DOHH2 (cell line): ENCODE measurements at regions not wholly inside any gene's neighbourhood (a gene's known extent, or its start where the extent isn't known, plus 50 kb on each side); places are given as distances from the start of the nearest gene placed in this dataset.
"Not testable (repeated sequence)": the region's sequence is repeated elsewhere in the genome, so short reads cannot be mapped to it uniquely, and the experiment has no call there.

Experiments
- CTCF ChIP-seq: fragments of 200-600 bp; sonication (generic); IDR thresholded peaks from one replicate; pipeline ENCODE4 v1.5.1; 2014; ENCODE audit warnings: antibody characterized with exemption, mild to moderate bottlenecking, low read depth, low read length; ENCODE audit not compliant: poor library complexity, severe bottlenecking
- EZH2phosphoT487 ChIP-seq: fragments of 200-600 bp; sonication (generic); IDR thresholded peaks from 2 replicates; pipeline ENCODE4 v1.6.1; 2017; ENCODE audit warnings: borderline replicate concordance, mild to moderate bottlenecking, antibody characterized with exemption, low read length, moderate library complexity, mixed read lengths

- TF ChIP-seq CTCF, EZH2phosphoT487: not testable (repeated sequence)
These were observed 156.1 kb upstream of the GRM7 start for GRCh38 chr3:6704817-6705216.
